HG03520 (cell line): ENCODE measurements at regions not wholly inside any gene's neighbourhood (a gene's known extent, or its start where the extent isn't known, plus 50 kb on each side); places are given as distances from the start of the nearest gene placed in this dataset.

Source experiments
- ATAC-seq: cut with Tn5 transposase; IDR thresholded peaks from one replicate; pipeline ENCODE4 v1.9.1; 2021; ENCODE audit warnings: mild to moderate bottlenecking, moderate library complexity; ENCODE audit not compliant: unreplicated experiment

- peak; percentile 90 for ATAC-seq
These were observed 50.7 kb upstream of the SLC30A5 start for GRCh38 chr5:69042915-69043654.

- ATAC-seq: no peak
These were observed 50.2 kb upstream of the SLC30A5 start for GRCh38 chr5:69043655-69043996.
